ENCODE measurements at regions not wholly inside any gene's neighbourhood (a gene's known extent, or its start where the extent isn't known, plus 50 kb on each side); places are given as distances from the start of the nearest gene placed in this dataset.

DNA sequence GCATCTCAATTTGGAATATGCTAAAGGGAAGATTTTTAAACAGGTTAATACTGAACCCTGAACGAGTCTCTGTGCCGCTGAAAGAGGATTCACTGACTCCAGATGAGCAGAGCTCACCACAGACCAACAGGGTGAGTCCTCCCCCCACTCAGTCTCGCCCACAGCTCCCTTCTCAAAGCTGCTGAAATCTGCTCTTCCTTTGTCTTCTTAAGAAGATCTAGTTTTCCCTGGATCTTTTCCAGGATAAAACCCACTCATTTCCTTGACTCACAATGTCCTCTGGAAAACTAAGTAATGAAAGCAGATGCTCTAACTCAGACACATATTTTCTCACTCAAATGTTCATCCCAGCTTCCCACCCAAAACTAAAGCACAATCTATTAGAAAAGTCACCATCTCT, 447.0 kb upstream of the PKN2 start:
- no peaks in the 10 kb centered on the region for H3K36me3 ChIP-seq (ENCODE audit: control insufficient read depth in 2 of 2, insufficient read depth in 2 of 2, low read length in 1 of 2)
- ChIA-PET RAD21 (ENCODE audit: unreplicated experiment) (no interaction called here), SMC1A (ENCODE audit: uncharacterized antibody, unreplicated experiment) (no interaction called here), CTCF (no interaction called here), POLR2A (interaction anchor here (0.7 kb wide), 1 partner anchor 88 kb away, joined by 6 read pairs; no protein-coding TSS in a partner anchor)
- FAIRE-seq = no peak
- TF ChIP-seq STAT1 (conservative IDR thresholded peaks at IDR 0.05) = no peak
- TF ChIP-seq BHLHE40 (IDR thresholded peaks at IDR 0.05; ENCODE audit: borderline replicate concordance in 1 of 2, low read depth in 2 of 2, low read length in 1 of 2) = no peak
- TF ChIP-seq MXI1 (IDR thresholded peaks at IDR 0.05; ENCODE audit: low read depth, low read length) = no peak
- no peak for TF ChIP-seq USF1 (IDR thresholded peaks at IDR 0.05; ENCODE audit: borderline replicate concordance, extremely low read length, insufficient read depth, low read depth, low read length)
- no peak for TF ChIP-seq POU2F2 (IDR thresholded peaks at IDR 0.05; ENCODE audit: borderline replicate concordance, low read depth, low read length)
- TF ChIP-seq, protein P1, sequence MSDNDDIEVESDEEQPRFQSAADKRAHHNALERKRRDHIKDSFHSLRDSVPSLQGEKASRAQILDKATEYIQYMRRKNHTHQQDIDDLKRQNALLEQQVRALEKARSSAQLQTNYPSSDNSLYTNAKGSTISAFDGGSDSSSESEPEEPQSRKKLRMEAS (IDR thresholded peaks at IDR 0.05; ENCODE audit: low read depth, low read length) = no peak
- TF ChIP-seq RAD51 (IDR thresholded peaks at IDR 0.05) = no peak
- no peak for TF ChIP-seq EGR1 (IDR thresholded peaks at IDR 0.05; ENCODE audit: borderline replicate concordance in 1 of 2, low read depth in 2 of 2, low read length in 2 of 2)
- WGBS (ENCODE audit: insufficient coverage, insufficient replicate concordance, low lambda C conversion rate, missing lambda C conversion rate) = 16% methylated on average over 3 of the region's 3 CpGs
- no peaks in the 10 kb centered on the region for H3K27me3 ChIP-seq (replicated peaks in 1 of 2; ENCODE audit: control insufficient read depth in 2 of 2, insufficient read depth in 2 of 2, low read length in 1 of 2)
- H3K79me2 ChIP-seq (ENCODE audit: control insufficient read depth, insufficient read depth, low read length) = no peaks in the 10 kb centered on the region
- intact Hi-C loops (cut with micrococcal nuclease; ENCODE audit: unreplicated experiment) = no loop called here
- H3K9ac ChIP-seq (ENCODE audit: control insufficient read depth, insufficient read depth, low read length) = no peak overlapping the region
- no peak overlapping the region for H3K27ac ChIP-seq (ENCODE audit: control insufficient read depth, insufficient read depth)
- DNase-seq (ENCODE audit: low read depth, low spot score) = no peak
- H3K4me1 ChIP-seq (ENCODE audit: control insufficient read depth, insufficient read depth, low read length) = no peaks in the 10 kb centered on the region
- no peak overlapping the region for H3K4me2 ChIP-seq (ENCODE audit: control insufficient read depth, insufficient read depth)
- no peak overlapping the region for H3K4me3 ChIP-seq
- no peak for ATAC-seq
- no peak overlapping the region for H2AFZ ChIP-seq (ENCODE audit: control insufficient read depth, low read depth, low read length)
- H3K9me3 ChIP-seq (replicated peaks; ENCODE audit: control insufficient read depth, insufficient read depth, low read length) = no peaks in the 10 kb centered on the region
- no TSS peak for BruUV-seq (replicated peaks)
- in situ Hi-C loops (cut with MboI) = no loop called here
- H4K20me1 ChIP-seq (ENCODE audit: control insufficient read depth, insufficient read depth) = no peaks in the 10 kb centered on the region

Data from GM12878 (cell line).